OCI-LY3 (cell line): ENCODE measurements at regions not wholly inside any gene's neighbourhood (a gene's known extent, or its start where the extent isn't known, plus 50 kb on each side); places are given as distances from the start of the nearest gene placed in this dataset.

Experiments
- H2AFZ ChIP-seq: fragments of 200-600, 300-600 bp; shearing (Covaris generic); 2 replicates; pipeline ENCODE4 v1.6.0; 2014; ENCODE audit warnings: antibody characterized with exemption, low read depth, low read length
- H3K27ac ChIP-seq: fragments of 200-600, 300-600 bp; sonication (generic); 2 replicates; pipeline ENCODE4 v1.5.1; 2014; ENCODE audit warnings: mild to moderate bottlenecking, low read length, moderate library complexity, mixed read lengths
- H3K27me3 ChIP-seq: fragments of 200-600, 300-600 bp; sonication (generic); 2 replicates; pipeline ENCODE4 v1.6.1; 2014; ENCODE audit warnings: low read depth, low read length, mixed read lengths
- H3K36me3 ChIP-seq: fragments of 200-600, 300-600 bp; sonication (generic); replicated peaks from 2 replicates; pipeline ENCODE3; 2014; ENCODE audit warnings: low read depth, low read length, mixed read lengths
- H3K4me1 ChIP-seq: fragments of 300-600, 200-600 bp; sonication (generic); 2 replicates; pipeline ENCODE4 v1.6.1; 2014; ENCODE audit warnings: low read length, mixed read lengths
- H3K4me2 ChIP-seq: fragments of 200-600, 300-600 bp; sonication (generic); 2 replicates; pipeline ENCODE4 v1.6.1; 2014; ENCODE audit warnings: low read length, mixed read lengths
- H3K4me3 ChIP-seq: fragments of 300-600, 200-600 bp; sonication (generic); 2 replicates; pipeline ENCODE4 v1.5.1; 2014; ENCODE audit warnings: antibody characterized with exemption, mild to moderate bottlenecking, low read length, moderate library complexity
- H3K79me2 ChIP-seq: fragments of 300-600, 200-600 bp; shearing (Covaris generic); 2 replicates; pipeline ENCODE4 v1.6.1; 2014; ENCODE audit warnings: mild to moderate bottlenecking, low read length, mixed read lengths
- H3K9ac ChIP-seq: fragments of 300-600, 200-600 bp; shearing (Covaris generic); 2 replicates; pipeline ENCODE4 v1.6.0; 2014; ENCODE audit warnings: mild to moderate bottlenecking, low read length, moderate library complexity
- H3K9me3 ChIP-seq: fragments of 200-600, 300-600 bp; shearing (Covaris generic); 2 replicates; pipeline ENCODE4 v1.6.1; 2014; ENCODE audit warnings: low read length, mixed read lengths; ENCODE audit not compliant: insufficient read depth
- H4K20me1 ChIP-seq: fragments of 200-600, 300-600 bp; sonication (generic); 2 replicates; pipeline ENCODE4 v1.6.1; 2016; ENCODE audit warnings: low read length, mixed read lengths; ENCODE audit not compliant: insufficient read depth
- EZH2phosphoT487 ChIP-seq: fragments of 200-600 bp; shearing (Covaris generic); IDR thresholded peaks from 2 replicates; pipeline ENCODE4 v1.6.1; 2018; ENCODE audit warnings: antibody characterized with exemption, mixed run types, low read depth
- TF ChIP-seq, protein P1 (sequence below): fragments of 200-600, 300-600 bp; sonication (generic); IDR thresholded peaks from 2 replicates; pipeline ENCODE4 v1.5.1; 2014; ENCODE audit warnings: antibody characterized with exemption, low read length, low read depth

DNA sequence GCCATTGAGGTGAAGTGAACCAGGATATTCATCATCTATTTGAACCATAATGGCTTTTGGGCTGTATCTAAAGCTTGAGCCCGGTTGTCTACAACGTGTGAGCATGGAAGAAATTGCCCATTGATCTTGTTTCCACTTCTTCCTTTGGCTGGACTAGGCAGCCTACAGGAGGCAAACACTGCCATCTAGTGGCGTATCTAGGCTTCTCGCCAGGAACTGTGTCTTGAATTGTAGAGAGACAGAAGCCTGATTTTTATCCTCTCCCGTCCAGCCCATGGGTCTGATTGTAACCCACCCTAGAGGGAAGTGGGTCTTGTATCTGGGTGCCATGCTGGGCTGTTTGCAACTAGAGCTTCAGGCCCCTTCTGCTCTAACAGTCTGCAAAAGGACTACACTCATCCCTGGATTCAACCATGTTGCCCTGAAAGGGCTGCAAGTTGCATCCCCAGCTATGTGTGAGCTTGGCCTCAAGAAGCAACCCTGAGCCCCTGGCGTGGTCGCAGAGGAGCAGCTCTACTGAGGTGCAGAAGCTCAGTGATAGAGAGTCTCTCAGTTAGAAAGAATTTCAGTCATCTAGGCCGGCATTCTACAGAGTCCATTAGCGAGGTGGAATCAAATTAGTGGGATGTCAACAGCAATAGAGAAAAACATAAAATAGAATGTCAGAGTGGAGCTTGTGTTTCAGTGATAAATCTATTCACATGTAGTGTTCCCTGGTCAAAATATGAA, 170.2 kb upstream of the UMPS start:
- TF ChIP-seq, protein P1, sequence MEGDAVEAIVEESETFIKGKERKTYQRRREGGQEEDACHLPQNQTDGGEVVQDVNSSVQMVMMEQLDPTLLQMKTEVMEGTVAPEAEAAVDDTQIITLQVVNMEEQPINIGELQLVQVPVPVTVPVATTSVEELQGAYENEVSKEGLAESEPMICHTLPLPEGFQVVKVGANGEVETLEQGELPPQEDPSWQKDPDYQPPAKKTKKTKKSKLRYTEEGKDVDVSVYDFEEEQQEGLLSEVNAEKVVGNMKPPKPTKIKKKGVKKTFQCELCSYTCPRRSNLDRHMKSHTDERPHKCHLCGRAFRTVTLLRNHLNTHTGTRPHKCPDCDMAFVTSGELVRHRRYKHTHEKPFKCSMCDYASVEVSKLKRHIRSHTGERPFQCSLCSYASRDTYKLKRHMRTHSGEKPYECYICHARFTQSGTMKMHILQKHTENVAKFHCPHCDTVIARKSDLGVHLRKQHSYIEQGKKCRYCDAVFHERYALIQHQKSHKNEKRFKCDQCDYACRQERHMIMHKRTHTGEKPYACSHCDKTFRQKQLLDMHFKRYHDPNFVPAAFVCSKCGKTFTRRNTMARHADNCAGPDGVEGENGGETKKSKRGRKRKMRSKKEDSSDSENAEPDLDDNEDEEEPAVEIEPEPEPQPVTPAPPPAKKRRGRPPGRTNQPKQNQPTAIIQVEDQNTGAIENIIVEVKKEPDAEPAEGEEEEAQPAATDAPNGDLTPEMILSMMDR, result peak; percentile 82
- TF ChIP-seq EZH2phosphoT487, result no peak
- Histone ChIP-seq H3K27ac (no peak overlapping the region), H3K27me3 (peaks cover 42% of the 10 kb centered on the region), H3K4me1 (no peaks in the 10 kb centered on the region), H3K9ac (no peak overlapping the region), H2AFZ (peak overlapping the region; percentile 46; the same call in 1 of the 2 replicates), H3K79me2 (no peaks in the 10 kb centered on the region), H3K36me3 (no peaks in the 10 kb centered on the region), H3K9me3 (no peaks in the 10 kb centered on the region), H3K4me2 (no peak overlapping the region), H3K4me3 (no peak overlapping the region), H4K20me1 (no peaks in the 10 kb centered on the region)

DNA sequence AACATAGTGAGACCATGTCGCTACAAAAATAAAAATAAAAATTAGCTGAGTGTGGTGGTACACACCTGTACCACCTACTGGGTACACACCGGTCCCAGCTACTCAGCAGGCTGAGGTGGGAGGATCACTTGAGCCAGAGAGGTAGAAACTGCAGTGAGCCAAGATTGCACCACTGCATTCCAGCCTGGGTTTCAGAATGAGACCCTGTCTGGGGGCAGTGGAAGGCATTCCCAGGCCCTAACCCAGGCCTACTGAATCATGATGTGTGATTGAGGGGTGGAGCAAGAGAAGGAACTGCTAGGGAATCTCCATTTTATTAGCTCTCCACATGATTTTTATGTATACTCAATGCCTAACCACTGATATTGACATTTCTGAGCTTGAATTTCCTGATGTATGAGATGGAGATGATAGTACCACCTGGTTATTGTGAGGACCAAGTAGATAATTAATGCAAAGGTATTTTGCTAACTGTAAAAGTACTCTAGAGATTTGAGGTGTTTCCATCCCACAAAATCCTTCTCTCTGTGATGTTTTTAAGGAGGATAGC, 169.5 kb upstream of the UMPS start:
- no peak overlapping the region for H3K4me3 ChIP-seq
- H3K27ac ChIP-seq, result no peak overlapping the region
- no peak overlapping the region for H3K4me2 ChIP-seq
- peaks cover 43% of the 10 kb centered on the region for H3K27me3 ChIP-seq
- H3K4me1 ChIP-seq, result no peaks in the 10 kb centered on the region
- no peak overlapping the region for H3K9ac ChIP-seq
- H4K20me1 ChIP-seq, result no peaks in the 10 kb centered on the region
- no peaks in the 10 kb centered on the region for H3K79me2 ChIP-seq
- no peaks in the 10 kb centered on the region for H3K36me3 ChIP-seq
- no peak for TF ChIP-seq EZH2phosphoT487
- TF ChIP-seq, protein P1, result no peak
- H2AFZ ChIP-seq, result no peak overlapping the region
- no peaks in the 10 kb centered on the region for H3K9me3 ChIP-seq

DNA sequence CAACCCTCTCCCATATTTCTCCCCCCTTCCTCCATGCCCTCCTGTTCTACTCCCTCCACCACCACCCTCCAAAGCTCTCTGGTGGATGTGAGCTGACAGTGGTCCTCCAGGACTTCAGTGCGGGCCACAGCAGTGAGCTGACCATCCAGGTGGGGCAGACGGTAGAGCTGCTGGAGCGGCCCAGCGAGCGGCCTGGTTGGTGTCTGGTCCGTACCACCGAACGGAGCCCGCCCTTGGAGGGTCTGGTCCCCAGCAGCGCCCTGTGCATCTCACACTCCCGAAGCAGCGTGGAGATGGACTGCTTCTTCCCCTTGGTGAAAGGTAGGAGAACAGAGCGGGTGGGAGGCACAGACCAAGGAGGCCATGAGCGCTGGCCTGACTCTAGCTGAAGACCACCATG, 167.5 kb upstream of the UMPS start:
- H3K9me3 ChIP-seq, result no peaks in the 10 kb centered on the region
- TF ChIP-seq, protein P1, result no peak
- TF ChIP-seq EZH2phosphoT487, result no peak
- H3K4me3 ChIP-seq, result no peak overlapping the region
- no peak overlapping the region for H3K27ac ChIP-seq
- H3K36me3 ChIP-seq, result no peaks in the 10 kb centered on the region
- no peaks in the 10 kb centered on the region for H3K79me2 ChIP-seq
- no peaks in the 10 kb centered on the region for H3K4me1 ChIP-seq
- no peak overlapping the region for H2AFZ ChIP-seq
- no peak overlapping the region for H3K9ac ChIP-seq
- H3K27me3 ChIP-seq, result peaks cover 28% of the 10 kb centered on the region
- no peak overlapping the region for H3K4me2 ChIP-seq
- no peaks in the 10 kb centered on the region for H4K20me1 ChIP-seq

DNA sequence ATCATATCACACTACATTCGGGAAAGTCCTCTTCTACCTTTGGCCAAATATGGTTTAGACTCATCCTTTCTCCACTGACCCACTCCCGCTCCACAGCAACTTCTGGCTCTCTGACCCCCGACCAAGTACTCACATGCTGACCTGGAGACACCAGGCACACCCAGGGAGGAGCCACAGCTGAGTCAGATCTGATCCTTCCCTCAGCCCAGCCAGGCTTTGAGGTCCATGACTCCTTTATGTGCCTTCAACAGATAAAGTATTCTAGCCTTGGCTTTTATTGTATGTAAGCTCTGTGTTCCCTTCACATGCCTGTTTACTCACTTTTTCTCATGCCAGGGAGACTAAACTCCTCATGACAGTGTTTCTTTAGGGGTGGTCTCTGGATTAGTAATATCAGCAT, 166.9 kb upstream of the UMPS start:
- H2AFZ ChIP-seq, result no peak overlapping the region
- H3K36me3 ChIP-seq, result no peaks in the 10 kb centered on the region
- no peaks in the 10 kb centered on the region for H3K9me3 ChIP-seq
- no peak overlapping the region for H3K4me2 ChIP-seq
- H3K27me3 ChIP-seq, result peaks cover 30% of the 10 kb centered on the region
- TF ChIP-seq, protein P1, result no peak
- no peak for TF ChIP-seq EZH2phosphoT487
- no peak overlapping the region for H3K9ac ChIP-seq
- no peaks in the 10 kb centered on the region for H3K79me2 ChIP-seq
- H3K27ac ChIP-seq, result no peak overlapping the region
- H3K4me1 ChIP-seq, result no peaks in the 10 kb centered on the region
- no peaks in the 10 kb centered on the region for H4K20me1 ChIP-seq
- H3K4me3 ChIP-seq, result no peak overlapping the region
